Naive thymus-derived CD4-positive, alpha-beta T cell (primary cell): ENCODE measurements at regions not wholly inside any gene's neighbourhood (a gene's known extent, or its start where the extent isn't known, plus 50 kb on each side); places are given as distances from the start of the nearest gene placed in this dataset.

Experiments used
- ATAC-seq: fragments of 150-1000 bp; cut with Tn5 transposase; 2 replicates; pipeline ENCODE4 v1.10.0; 2021; ENCODE audit warnings: mild to moderate bottlenecking, moderate library complexity
- CTCF ChIA-PET: fragments of 350-600 bp; sonication (Branson Sonifier 250); formaldehyde crosslinking; loops from one replicate; lab custom pipeline; 2021; ENCODE audit warnings: antibody characterized with exemption; lab: Charles Lee
- POLR2A ChIA-PET: fragments of 350-600 bp; sonication (Branson Sonifier 250); formaldehyde crosslinking; loops from one replicate; lab custom pipeline; 2021; ENCODE audit warnings: antibody characterized with exemption, inconsistent platforms; lab: Charles Lee
- DNase-seq, 9 donors: peaks; one replicate each; pipeline versions ENCODE4 v3.0.0 to v3.0.0-alpha.2; 2020 to 2022; ENCODE audit warnings: mixed read lengths in 1 of 9
- H3K27ac ChIP-seq: one replicate; pipeline ENCODE4 v1.7.0; 2013; ENCODE audit warnings: mild to moderate bottlenecking, low read depth, low read length, moderate library complexity
- H3K27me3 ChIP-seq, 2 donors: one replicate each; pipeline ENCODE4 v1.7.0; 2013; ENCODE audit warnings: low read length in 2 of 2, mild to moderate bottlenecking in 2 of 2, moderate library complexity in 2 of 2; ENCODE audit not compliant: control insufficient read depth in 2 of 2, insufficient read depth in 2 of 2
- H3K36me3 ChIP-seq, 3 experiments: 1 replicate in 2 of 3; 2 replicates in 1 of 3; pipeline ENCODE4 v1.7.0; 2013; ENCODE audit warnings: low read length in 3 of 3, mild to moderate bottlenecking in 3 of 3, moderate library complexity in 1 of 3; ENCODE audit not compliant: insufficient read depth in 3 of 3, control insufficient read depth in 2 of 3
- H3K4me1 ChIP-seq, 2 donors: one replicate each; pipeline ENCODE4 v1.7.0; 2013; ENCODE audit warnings: low read length in 2 of 2, mild to moderate bottlenecking in 2 of 2, moderate library complexity in 1 of 2; ENCODE audit not compliant: control insufficient read depth in 2 of 2, insufficient read depth in 2 of 2
- H3K4me3 ChIP-seq: 2 replicates; pipeline ENCODE4 v1.7.0; 2013; ENCODE audit warnings: mild to moderate bottlenecking, low read length
- H3K9me3 ChIP-seq, 3 experiments: 1 replicate in 2 of 3; 2 replicates in 1 of 3; pipeline ENCODE4 v1.7.0; 2013; ENCODE audit warnings: low read length in 3 of 3; ENCODE audit not compliant: control insufficient read depth in 2 of 3
- H3K27ac Mint-ChIP-seq, 9 donors: one replicate each; pipeline ENCODE4 v1.8.0; 2020 to 2022; ENCODE audit warnings: mixed read lengths in 9 of 9, mild to moderate bottlenecking in 8 of 9, moderate library complexity in 5 of 9, inconsistent platforms in 2 of 9
- H3K27me3 Mint-ChIP-seq, 5 donors: one replicate each; pipeline ENCODE4 v1.8.0; 2021 to 2022; ENCODE audit warnings: mixed read lengths in 5 of 5, mild to moderate bottlenecking in 1 of 5
- H3K36me3 Mint-ChIP-seq, 5 donors: one replicate each; pipeline ENCODE4 v1.8.0; 2020 to 2022; ENCODE audit warnings: mixed read lengths in 5 of 5, mild to moderate bottlenecking in 3 of 5, inconsistent platforms in 1 of 5
- H3K4me1 Mint-ChIP-seq, 7 donors: one replicate each; pipeline ENCODE4 v1.8.0; 2020 to 2022; ENCODE audit warnings: mixed read lengths in 7 of 7, mild to moderate bottlenecking in 3 of 7, inconsistent platforms in 1 of 7
- H3K4me3 Mint-ChIP-seq, 10 donors: one replicate each; pipeline ENCODE4 v1.8.0; 2020 to 2022; ENCODE audit warnings: mild to moderate bottlenecking in 10 of 10, mixed read lengths in 10 of 10, moderate library complexity in 6 of 10, inconsistent platforms in 2 of 10
- H3K9me3 Mint-ChIP-seq, 11 donors: one replicate each; pipeline ENCODE4 v1.8.0; 2020 to 2022; ENCODE audit warnings: mixed read lengths in 11 of 11, mild to moderate bottlenecking in 4 of 11, inconsistent platforms in 1 of 11, moderate library complexity in 1 of 11
- intact Hi-C, 2 donors: fragments of 100-400 bp; cut with micrococcal nuclease; formaldehyde crosslinking; loops; one replicate each; pipeline ENCODE4 v1.15.1; 2023

- intact Hi-C loops: no loop called here
- H3K27ac Mint-ChIP-seq: no peak overlapping the region
- no peak overlapping the region for H3K4me3 Mint-ChIP-seq
- H3K36me3 Mint-ChIP-seq: no peaks in the 10 kb centered on the region
- no peaks in the 10 kb centered on the region for H3K9me3 ChIP-seq
- peaks cover 0 to 10% (median 0%) of the 10 kb centered on the region in 11 donors for H3K9me3 Mint-ChIP-seq
- H3K36me3 ChIP-seq: no peaks in the 10 kb centered on the region
- H3K4me3 ChIP-seq: no peak overlapping the region
- no peak overlapping the region for H3K27ac ChIP-seq
- H3K4me1 Mint-ChIP-seq: no peaks in the 10 kb centered on the region
- ATAC-seq (no peak), DNase-seq (no peak)
- no peaks in the 10 kb centered on the region for H3K4me1 ChIP-seq
- H3K27me3 Mint-ChIP-seq: no peaks in the 10 kb centered on the region
- ChIA-PET CTCF (no interaction called here), POLR2A (no interaction called here)
- no peaks in the 10 kb centered on the region for H3K27me3 ChIP-seq
These were observed 1573.3 kb downstream of the PCDH9 start for GRCh38 chr13:65656740-65657329.

DNA sequence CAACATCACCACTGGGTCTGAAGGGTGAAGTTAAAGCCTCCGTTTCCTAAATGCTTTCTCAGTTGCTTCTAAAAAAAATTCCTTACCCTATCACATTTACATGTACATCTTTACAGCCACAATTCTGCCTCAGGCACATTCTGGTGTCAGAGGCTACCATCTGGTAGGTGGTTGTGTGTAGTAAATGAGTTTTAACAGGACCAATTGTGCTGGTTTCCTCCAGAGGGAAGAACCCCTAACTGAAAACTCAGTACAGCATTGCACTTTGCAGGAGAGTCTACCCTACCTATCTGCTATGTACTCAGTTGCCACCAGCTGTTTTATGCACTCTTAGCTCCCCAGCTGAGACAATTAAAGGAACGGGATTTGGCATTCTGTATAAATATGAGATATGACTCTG is 1576.5 kb downstream of the PCDH9 start:
- Histone ChIP-seq H3K27me3 (no peaks in the 10 kb centered on the region), H3K4me1 (no peaks in the 10 kb centered on the region), H3K36me3 (no peaks in the 10 kb centered on the region), H3K9me3 (no peaks in the 10 kb centered on the region), H3K4me3 (no peak overlapping the region), H3K27ac (no peak overlapping the region)
- H3K9me3 Mint-ChIP-seq: peaks cover 0 to 13% (median 0%) of the 10 kb centered on the region in 11 donors
- DNase-seq: no peak
- ChIA-PET POLR2A (no interaction called here), CTCF (no interaction called here)
- no peaks in the 10 kb centered on the region for H3K4me1 Mint-ChIP-seq
- H3K4me3 Mint-ChIP-seq: no peak overlapping the region
- H3K36me3 Mint-ChIP-seq: no peaks in the 10 kb centered on the region
- H3K27me3 Mint-ChIP-seq: no peaks in the 10 kb centered on the region
- ATAC-seq: no peak
- intact Hi-C loops: no loop called here
- no peak overlapping the region for H3K27ac Mint-ChIP-seq

- no peaks in the 10 kb centered on the region for H3K27me3 Mint-ChIP-seq
- Histone ChIP-seq H3K9me3 (no peaks in the 10 kb centered on the region), H3K27me3 (no peaks in the 10 kb centered on the region), H3K4me1 (no peaks in the 10 kb centered on the region), H3K4me3 (no peak overlapping the region), H3K27ac (no peak overlapping the region), H3K36me3 (no peaks in the 10 kb centered on the region)
- CTCF ChIA-PET: interaction anchor here (0.6 kb wide), 1 partner anchor 41 kb away, joined by 4 read pairs; no protein-coding TSS in a partner anchor
- no peak overlapping the region for H3K27ac Mint-ChIP-seq
- peaks cover 0 to 6% (median 0%) of the 10 kb centered on the region in 11 donors for H3K9me3 Mint-ChIP-seq
- intact Hi-C loops: no loop called here
- DNase-seq: no peak
- no peak for ATAC-seq
- no peaks in the 10 kb centered on the region for H3K36me3 Mint-ChIP-seq
- no peak overlapping the region for H3K4me3 Mint-ChIP-seq
- H3K4me1 Mint-ChIP-seq: no peaks in the 10 kb centered on the region
- POLR2A ChIA-PET: no interaction called here
These were observed 1579.8 kb downstream of the PCDH9 start for GRCh38 chr13:65650321-65650720.

- H3K36me3 ChIP-seq: no peaks in the 10 kb centered on the region
- Mint-ChIP-seq H3K9me3 (peaks cover 0 to 6% (median 0%) of the 10 kb centered on the region in 11 donors), H3K27me3 (no peaks in the 10 kb centered on the region)
These were observed 1587.1 kb downstream of the PCDH9 start for GRCh38 chr13:65642996-65643395.

DNA sequence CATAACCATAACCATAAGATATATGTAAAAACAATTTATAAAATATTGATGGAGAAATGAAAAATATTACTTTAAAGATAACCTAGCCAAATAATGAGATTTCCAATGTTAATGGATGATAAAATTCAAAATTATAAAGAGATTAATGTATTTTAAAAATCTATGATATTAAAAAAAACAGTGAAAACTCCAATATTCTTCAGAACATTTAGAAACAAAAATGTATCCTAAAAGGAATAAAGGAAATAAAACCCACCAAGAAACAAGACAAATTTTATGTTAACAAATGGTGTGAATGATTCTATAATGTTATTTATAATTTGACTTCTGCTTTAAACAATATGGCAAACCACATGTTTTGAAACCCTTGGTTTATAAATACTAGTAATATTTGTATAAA is 1587.8 kb downstream of the PCDH9 start:
- Histone ChIP-seq H3K4me3 (no peak overlapping the region), H3K9me3 (no peaks in the 10 kb centered on the region), H3K27ac (no peak overlapping the region), H3K36me3 (no peaks in the 10 kb centered on the region), H3K4me1 (no peaks in the 10 kb centered on the region), H3K27me3 (no peaks in the 10 kb centered on the region)
- ChIA-PET POLR2A (no interaction called here), CTCF (no interaction called here)
- H3K27ac Mint-ChIP-seq: no peak overlapping the region
- peaks cover 0 to 6% (median 0%) of the 10 kb centered on the region in 11 donors for H3K9me3 Mint-ChIP-seq
- H3K4me3 Mint-ChIP-seq: no peak overlapping the region
- intact Hi-C loops: no loop called here
- no peaks in the 10 kb centered on the region for H3K27me3 Mint-ChIP-seq
- DNase-seq (no peak), ATAC-seq (no peak)
- no peaks in the 10 kb centered on the region for H3K4me1 Mint-ChIP-seq
- no peaks in the 10 kb centered on the region for H3K36me3 Mint-ChIP-seq

More at GRCh38 chr13:65642996-65643395, 1587.1 kb downstream of the PCDH9 start:
- ChIA-PET POLR2A (interaction anchor here (1.1 kb wide), 1 partner anchor 19 kb away, joined by 4 read pairs; no protein-coding TSS in a partner anchor), CTCF (no interaction called here)
- Histone ChIP-seq H3K9me3 (no peaks in the 10 kb centered on the region), H3K27me3 (no peaks in the 10 kb centered on the region), H3K27ac (no peak overlapping the region), H3K4me1 (no peaks in the 10 kb centered on the region), H3K4me3 (no peak overlapping the region)
- intact Hi-C loops: no loop called here
- no peak overlapping the region for H3K4me3 Mint-ChIP-seq
- DNase-seq (no peak), ATAC-seq (no peak)
- H3K27ac Mint-ChIP-seq: no peak overlapping the region
- no peaks in the 10 kb centered on the region for H3K36me3 Mint-ChIP-seq
- no peaks in the 10 kb centered on the region for H3K4me1 Mint-ChIP-seq

DNA sequence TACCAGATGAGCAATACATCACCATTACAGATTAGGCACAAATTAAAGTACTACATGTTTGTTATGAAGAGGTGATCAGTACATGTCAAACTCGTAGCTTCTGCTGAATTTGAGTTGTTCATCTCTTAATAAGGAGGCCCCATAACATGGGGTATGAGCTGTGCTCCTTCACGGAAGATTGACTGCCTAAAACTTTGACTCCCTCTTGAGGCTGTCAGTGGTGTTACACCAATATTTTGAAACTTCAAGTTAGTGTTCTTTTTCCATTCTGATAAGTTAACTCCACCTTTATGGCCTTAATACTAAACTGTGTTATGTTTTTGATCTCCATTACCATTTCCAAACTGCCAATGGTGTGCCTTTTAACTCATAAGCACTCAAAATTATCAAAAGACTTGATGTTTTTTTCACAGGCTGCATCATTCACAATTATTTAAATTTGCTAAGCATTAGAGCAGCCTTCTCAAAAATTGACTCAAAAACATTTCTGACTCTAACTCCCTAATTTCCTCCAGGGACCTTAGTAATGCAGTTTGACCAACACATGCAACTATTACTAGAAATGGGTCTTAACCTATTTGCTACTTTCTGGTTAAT is 1591.5 kb downstream of the PCDH9 start:
- Histone ChIP-seq H3K27me3 (no peaks in the 10 kb centered on the region), H3K4me3 (no peak overlapping the region), H3K36me3 (no peaks in the 10 kb centered on the region), H3K4me1 (no peaks in the 10 kb centered on the region), H3K27ac (no peak overlapping the region), H3K9me3 (no peaks in the 10 kb centered on the region)
- CTCF ChIA-PET: no interaction called here
- H3K4me3 Mint-ChIP-seq: no peak overlapping the region
- no peaks in the 10 kb centered on the region for H3K36me3 Mint-ChIP-seq
- DNase-seq (no peak), ATAC-seq (no peak)
- no peaks in the 10 kb centered on the region for H3K4me1 Mint-ChIP-seq
- POLR2A ChIA-PET: no interaction called here
- H3K27ac Mint-ChIP-seq: no peak overlapping the region
- intact Hi-C loops: no loop called here
- H3K9me3 Mint-ChIP-seq: peaks cover 0 to 6% (median 0%) of the 10 kb centered on the region in 11 donors
- H3K27me3 Mint-ChIP-seq: no peaks in the 10 kb centered on the region

- Histone ChIP-seq H3K36me3 (no peaks in the 10 kb centered on the region), H3K27ac (no peak overlapping the region), H3K4me3 (no peak overlapping the region), H3K4me1 (no peaks in the 10 kb centered on the region), H3K27me3 (no peaks in the 10 kb centered on the region), H3K9me3 (no peaks in the 10 kb centered on the region)
- Mint-ChIP-seq H3K36me3 (no peaks in the 10 kb centered on the region), H3K27ac (no peak overlapping the region), H3K4me1 (no peaks in the 10 kb centered on the region), H3K9me3 (peaks cover 0 to 8% (median 0%) of the 10 kb centered on the region in 11 donors), H3K27me3 (no peaks in the 10 kb centered on the region), H3K4me3 (no peak overlapping the region)
- DNase-seq (no peak), ATAC-seq (no peak)
- ChIA-PET POLR2A (no interaction called here), CTCF (no interaction called here)
- intact Hi-C loops: loop anchor here in 1 of 2 donors (1.0 kb wide), 1 partner anchor 16 kb away; no protein-coding TSS in a partner anchor
These were observed 1596.3 kb downstream of the PCDH9 start for GRCh38 chr13:65633806-65634205.
